Endothelial cell of umbilical vein (primary cell): ENCODE measurements at regions not wholly inside any gene's neighbourhood (a gene's known extent, or its start where the extent isn't known, plus 50 kb on each side); places are given as distances from the start of the nearest gene placed in this dataset.

Experiments
- BruUV-seq: library from RNA; stranded (reverse); fragments of 400-500 nt; replicated peaks from 2 replicates; lab custom pipeline; 2021; lab: Mats Ljungman, UMichigan
- CTCF ChIA-PET: fragments of 300-600, 350-600 bp; sonication (Branson Sonifier 250); formaldehyde crosslinking; loops from one replicate; lab custom pipeline; 2021; ENCODE audit warnings: antibody characterized with exemption, inconsistent platforms; lab: Charles Lee
- POLR2A ChIA-PET: fragments of 300-600, 350-600 bp; sonication (Branson Sonifier 250); formaldehyde crosslinking; loops from one replicate; lab custom pipeline; 2021; ENCODE audit warnings: antibody characterized with exemption, inconsistent platforms; lab: Charles Lee
- DNase-seq: peaks from one replicate; pipeline ENCODE4 v3.0.0-alpha.2; 2011; ENCODE audit warnings: low read depth, low spot score
- FAIRE-seq: peaks from 2 replicates; lab custom pipeline; 2011; peaks lifted over from hg19 to GRCh38; lab: Jason Lieb, UNC
- H2AFZ ChIP-seq: 2 replicates; pipeline ENCODE4 v1.6.0; 2012; ENCODE audit warnings: low read depth, low read length, control low read depth, inconsistent platforms
- H3K27ac ChIP-seq: 2 replicates; pipeline ENCODE4 v1.5.1; 2011; ENCODE audit warnings: low read depth, mild to moderate bottlenecking, control low read depth, low read length, moderate library complexity; ENCODE audit not compliant: insufficient read depth
- H3K27me3 ChIP-seq, 2 experiments: 2 replicates each; pipeline versions ENCODE4 v1.6.0 to v1.6.1; 2011; ENCODE audit warnings: low read length in 2 of 2, mixed read lengths in 1 of 2; ENCODE audit not compliant: control insufficient read depth in 2 of 2, insufficient read depth in 2 of 2
- H3K36me3 ChIP-seq, 2 experiments: 2 replicates in 1 of 2; 3 replicates in 1 of 2; pipeline ENCODE4 v1.5.1; 2011; ENCODE audit warnings: low read length in 2 of 2, mild to moderate bottlenecking in 1 of 2, moderate library complexity in 1 of 2; ENCODE audit not compliant: control insufficient read depth in 2 of 2, insufficient read depth in 2 of 2; ENCODE audit errors: extremely low read depth in 1 of 2
- H3K4me1 ChIP-seq: 3 replicates; pipeline ENCODE4 v1.5.1; 2011; ENCODE audit warnings: mild to moderate bottlenecking, low read length; ENCODE audit not compliant: control insufficient read depth, insufficient read depth; ENCODE audit errors: extremely low read depth
- H3K4me2 ChIP-seq: 2 replicates; pipeline ENCODE4 v1.6.1; 2011; ENCODE audit warnings: low read length, control low read depth, mixed read lengths; ENCODE audit not compliant: insufficient read depth
- H3K4me3 ChIP-seq, 3 experiments: fragments of 200-600 bp in 1 of 3; sonication (generic), shearing (Covaris generic) in 1 of 3; replicated peaks in 1 of 3; 2 replicates each; pipeline ENCODE4 v1.5.1; 2011 to 2016; ENCODE audit warnings: control low read depth in 3 of 3, low read length in 3 of 3, mild to moderate bottlenecking in 2 of 3, inconsistent platforms in 1 of 3, low read depth in 1 of 3, moderate library complexity in 1 of 3; ENCODE audit not compliant: insufficient read depth in 1 of 3
- H3K79me2 ChIP-seq: 2 replicates; pipeline ENCODE4 v1.6.0; 2012; ENCODE audit warnings: low read length, inconsistent platforms; ENCODE audit not compliant: control insufficient read depth, insufficient read depth
- H3K9ac ChIP-seq: replicated peaks from 2 replicates; pipeline ENCODE3; 2011; ENCODE audit warnings: low read length, control low read depth; ENCODE audit not compliant: insufficient read depth; ENCODE audit errors: extremely low read depth
- H3K9me1 ChIP-seq: replicated peaks from 3 replicates; pipeline ENCODE4 v1.6.0; 2011; ENCODE audit warnings: mild to moderate bottlenecking, low read length; ENCODE audit not compliant: control insufficient read depth, insufficient read depth; ENCODE audit errors: extremely low read depth
- H3K9me3 ChIP-seq: replicated peaks from 2 replicates; pipeline ENCODE4 v1.5.1; 2012; ENCODE audit warnings: low read length, inconsistent platforms; ENCODE audit not compliant: control insufficient read depth, insufficient read depth
- H4K20me1 ChIP-seq: replicated peaks from 2 replicates; pipeline ENCODE3; 2011; ENCODE audit warnings: mild to moderate bottlenecking, low read length; ENCODE audit not compliant: control insufficient read depth, insufficient read depth; ENCODE audit errors: extremely low read depth
- CTCF ChIP-seq, 2 donors: IDR thresholded peaks; 1 replicate in 1 of 2; 2 replicates in 1 of 2; pipeline ENCODE4 v1.5.1; 2011; ENCODE audit warnings: low read length in 2 of 2, mild to moderate bottlenecking in 2 of 2, moderate library complexity in 2 of 2, control low read depth in 1 of 2, inconsistent platforms in 1 of 2, low read depth in 1 of 2; ENCODE audit not compliant: insufficient read depth in 1 of 2; ENCODE audit errors: extremely low read depth in 1 of 2
- EZH2 ChIP-seq: IDR thresholded peaks from 2 replicates; pipeline ENCODE4 v1.6.1; 2012; ENCODE audit warnings: borderline replicate concordance, low read depth, mild to moderate bottlenecking, moderate library complexity, low read length, inconsistent platforms; ENCODE audit not compliant: severe bottlenecking
- FOS ChIP-seq: IDR thresholded peaks from 2 replicates; pipeline ENCODE4 v1.6.1; 2011; ENCODE audit warnings: mild to moderate bottlenecking, low read length, moderate library complexity, borderline replicate concordance; ENCODE audit not compliant: insufficient read depth
- GATA2 ChIP-seq: IDR thresholded peaks from 2 replicates; pipeline ENCODE4 v1.7.0; 2011; ENCODE audit warnings: low read depth, mild to moderate bottlenecking, moderate library complexity, mixed read lengths, low read length; ENCODE audit not compliant: insufficient read length, insufficient read depth
- JUN ChIP-seq: IDR thresholded peaks from 2 replicates; pipeline ENCODE4 v1.6.1; 2011; ENCODE audit warnings: borderline replicate concordance, low read depth; ENCODE audit not compliant: insufficient read length, insufficient read depth
- MYC ChIP-seq: IDR thresholded peaks from one replicate; pipeline ENCODE4 v1.6.1; 2011; ENCODE audit warnings: mild to moderate bottlenecking, low read depth, low read length
- POLR2A ChIP-seq: IDR thresholded peaks from 2 replicates; pipeline ENCODE4 v1.6.1; 2012; ENCODE audit warnings: low read depth, mild to moderate bottlenecking, control low read depth, low read length
- POLR2AphosphoS5 ChIP-seq: IDR thresholded peaks from 2 replicates; pipeline ENCODE4 v1.6.1; 2012; ENCODE audit warnings: low read depth, mild to moderate bottlenecking, control low read depth, low read length, moderate library complexity; ENCODE audit not compliant: insufficient read depth
- dilution Hi-C: fragments of 300-500 bp; cut with MboI; formaldehyde crosslinking; loops from one replicate; pipeline ENCODE4 v1.15.0; 2019; ENCODE audit warnings: low sequenced_read_pairs; ENCODE audit not compliant: extremely low pct_ligation_motif_present
- intact Hi-C: fragments of 100-400 bp; cut with micrococcal nuclease; formaldehyde crosslinking; loops from one replicate; pipeline ENCODE4 v1.10.0; 2022
- TF ChIP-seq, protein P1 (sequence below): IDR thresholded peaks from 2 replicates; pipeline ENCODE4 v1.6.1; 2011; ENCODE audit not compliant: insufficient read depth, insufficient read length

GRCh38 chr14:65291531-65291930 lies 121.0 kb upstream of the FUT8 start:
- POLR2A ChIA-PET = no interaction called here

More at GRCh38 chr14:65291531-65291930, 121.0 kb upstream of the FUT8 start:
- Histone ChIP-seq H3K27ac (no peak overlapping the region), H3K27me3 (no peaks in the 10 kb centered on the region), H3K4me1 (no peaks in the 10 kb centered on the region), H3K36me3 (no peaks in the 10 kb centered on the region), H3K9me3 (no peaks in the 10 kb centered on the region), H3K9me1 (no peaks in the 10 kb centered on the region), H3K4me2 (no peak overlapping the region), H3K79me2 (no peaks in the 10 kb centered on the region), H4K20me1 (no peaks in the 10 kb centered on the region), H3K9ac (no peak overlapping the region), H3K4me3 (no peak overlapping the region), H2AFZ (peak overlapping the region; percentile 85)
- CTCF ChIA-PET = interaction anchor here (0.9 kb wide), 1 partner anchor 120 kb away, joined by 4 read pairs; no protein-coding TSS in a partner anchor
- dilution Hi-C loops (no loop called here), intact Hi-C loops (no loop called here)
- FAIRE-seq = no peak
- no TSS peak for BruUV-seq
- no peak for TF ChIP-seq FOS
- TF ChIP-seq JUN = no peak
- no peak for TF ChIP-seq CTCF (IDR thresholded peaks at IDR 0.05; ENCODE audit: extremely low read depth in 1 of 2, insufficient read depth in 1 of 2, low read depth in 1 of 2, low read length in 2 of 2)
- no peak for TF ChIP-seq POLR2A
- TF ChIP-seq POLR2AphosphoS5 = no peak
- TF ChIP-seq, protein P1, sequence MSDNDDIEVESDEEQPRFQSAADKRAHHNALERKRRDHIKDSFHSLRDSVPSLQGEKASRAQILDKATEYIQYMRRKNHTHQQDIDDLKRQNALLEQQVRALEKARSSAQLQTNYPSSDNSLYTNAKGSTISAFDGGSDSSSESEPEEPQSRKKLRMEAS = no peak
- TF ChIP-seq EZH2 = no peak
- no peak for TF ChIP-seq GATA2
- TF ChIP-seq MYC = no peak
- DNase-seq = no peak
